Cardiac septum (tissue), 1 donor: ENCODE measurements at regions not wholly inside any gene's neighbourhood (a gene's known extent, or its start where the extent isn't known, plus 50 kb on each side); places are given as distances from the start of the nearest gene placed in this dataset.

ENCODE experiments used
- DNase-seq: peaks from one replicate; pipeline ENCODE4 v3.0.0-alpha.2; 2020; ENCODE audit warnings: low spot score
- intact Hi-C: fragments of 100-400 bp; cut with DNase I; formaldehyde crosslinking; loops from one replicate; pipeline ENCODE4 v1.14.0; 2022
- donor health status: DM: no; HTN: no; CAD: no.

- DNase-seq = no peak
- intact Hi-C loops = loop anchor here (5.0 to 10.0 kb wide), 2 partner anchors 76 to 268 kb away; no protein-coding TSS in a partner anchor
These were observed 99.5 kb upstream of the ZBTB20 start for GRCh38 chr3:115246461-115247020.

- no peak for DNase-seq
- intact Hi-C loops = loop anchor here (5.0 to 10.0 kb wide), 2 partner anchors 74 to 267 kb away; no protein-coding TSS in a partner anchor
These were observed 101.2 kb upstream of the ZBTB20 start for GRCh38 chr3:115248274-115248673.

GRCh38 chr3:115251509-115251908 is 104.4 kb upstream of the ZBTB20 start:
- DNase-seq = no peak
- intact Hi-C loops = no loop called here

GRCh38 chr3:115252679-115253078 is 105.6 kb upstream of the ZBTB20 start:
- intact Hi-C loops = no loop called here
- DNase-seq = no peak

- peak; percentile 73 for DNase-seq
- intact Hi-C loops = no loop called here
These were observed 107.6 kb upstream of the ZBTB20 start for GRCh38 chr3:115254492-115255196.

DNA sequence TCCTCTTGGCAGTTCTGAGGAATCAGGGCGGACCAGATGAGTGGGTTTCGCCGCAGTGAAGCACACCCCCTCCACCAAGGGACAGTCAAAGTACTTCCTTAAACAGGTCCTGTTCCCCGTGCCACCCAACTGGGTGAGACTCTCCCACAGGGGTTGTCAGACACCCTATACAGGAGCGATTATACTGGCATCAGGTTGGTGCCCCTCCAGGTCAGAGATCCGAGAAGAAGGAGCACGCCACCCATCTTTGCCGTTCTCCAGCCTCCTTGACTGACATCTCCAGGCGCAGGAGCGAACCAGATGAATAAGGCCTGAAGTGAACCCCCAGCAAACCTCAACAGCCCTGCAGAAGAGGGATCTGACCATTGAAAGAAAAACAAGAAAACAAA is 108.1 kb upstream of the ZBTB20 start:
- intact Hi-C loops = no loop called here
- DNase-seq = no peak

- intact Hi-C loops = no loop called here
- no peak for DNase-seq
These were observed 123.8 kb upstream of the ZBTB20 start for GRCh38 chr3:115270849-115271248.

- no peak for DNase-seq
- intact Hi-C loops = no loop called here
These were observed 125.1 kb upstream of the ZBTB20 start for GRCh38 chr3:115272036-115272824.

DNA sequence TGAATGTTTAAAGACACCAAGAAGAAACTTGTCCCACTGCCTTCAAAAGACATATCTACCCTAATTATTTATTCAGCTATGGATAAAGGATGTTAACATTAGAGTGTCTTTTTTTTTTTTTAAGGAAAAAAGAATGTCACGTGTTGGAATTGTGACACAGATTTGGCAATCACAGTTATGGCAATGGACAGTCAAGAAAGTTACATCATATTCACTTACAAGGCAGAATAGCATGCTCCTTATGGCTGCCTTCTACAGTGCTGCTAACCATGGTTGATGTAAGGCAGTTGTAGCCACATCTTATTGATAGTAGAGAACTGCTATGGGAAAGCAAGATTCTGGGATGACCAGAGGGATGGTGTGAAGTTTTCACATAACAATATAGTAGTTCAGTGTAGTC is 128.8 kb upstream of the ZBTB20 start:
- intact Hi-C loops = no loop called here
- no peak for DNase-seq

- intact Hi-C loops = no loop called here
- DNase-seq = no peak
These were observed 132.9 kb upstream of the ZBTB20 start for GRCh38 chr3:115279939-115280338.

DNA sequence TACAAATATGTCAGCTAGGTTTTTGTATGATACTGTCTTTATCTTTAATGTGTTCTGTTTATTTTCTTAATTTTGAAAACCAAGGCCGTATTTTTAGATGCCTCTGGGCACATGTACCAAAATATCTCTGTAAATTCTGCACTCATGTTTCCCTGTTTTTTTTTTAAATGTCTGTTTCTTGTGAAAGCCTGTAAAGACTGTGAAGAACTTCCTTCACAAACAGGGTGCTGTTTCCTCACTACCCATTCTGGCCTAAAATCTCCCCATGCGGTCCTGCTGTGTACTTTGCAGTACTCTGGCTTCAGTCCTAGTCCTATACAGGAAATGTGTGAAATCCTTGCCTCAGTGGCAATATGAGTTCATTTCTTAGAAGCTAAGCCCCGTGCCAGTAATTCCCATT is 133.4 kb upstream of the ZBTB20 start:
- DNase-seq = no peak
- intact Hi-C loops = no loop called here

GRCh38 chr3:115281697-115282675 is 134.9 kb upstream of the ZBTB20 start:
- intact Hi-C loops = no loop called here
- DNase-seq = no peak

DNA sequence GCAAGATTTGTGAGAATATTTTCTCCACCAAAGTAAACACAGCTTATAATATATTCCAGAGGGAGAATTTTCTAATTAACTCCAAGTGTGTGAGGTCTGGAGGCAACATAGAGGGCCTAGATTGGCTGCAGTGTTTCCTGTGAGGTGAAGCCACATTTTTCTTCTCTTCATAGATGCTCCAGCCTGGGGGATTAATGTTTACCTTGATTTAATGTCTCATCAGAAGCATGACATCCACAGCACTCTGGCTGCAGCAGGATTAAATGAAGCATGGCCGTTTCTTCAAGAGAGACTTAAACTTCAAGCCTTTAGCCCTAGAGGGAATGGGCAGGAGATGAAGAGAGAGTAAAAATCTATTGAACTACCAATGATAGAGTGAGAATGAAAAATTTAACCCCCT is 137.9 kb upstream of the ZBTB20 start:
- intact Hi-C loops = no loop called here
- no peak for DNase-seq

DNA sequence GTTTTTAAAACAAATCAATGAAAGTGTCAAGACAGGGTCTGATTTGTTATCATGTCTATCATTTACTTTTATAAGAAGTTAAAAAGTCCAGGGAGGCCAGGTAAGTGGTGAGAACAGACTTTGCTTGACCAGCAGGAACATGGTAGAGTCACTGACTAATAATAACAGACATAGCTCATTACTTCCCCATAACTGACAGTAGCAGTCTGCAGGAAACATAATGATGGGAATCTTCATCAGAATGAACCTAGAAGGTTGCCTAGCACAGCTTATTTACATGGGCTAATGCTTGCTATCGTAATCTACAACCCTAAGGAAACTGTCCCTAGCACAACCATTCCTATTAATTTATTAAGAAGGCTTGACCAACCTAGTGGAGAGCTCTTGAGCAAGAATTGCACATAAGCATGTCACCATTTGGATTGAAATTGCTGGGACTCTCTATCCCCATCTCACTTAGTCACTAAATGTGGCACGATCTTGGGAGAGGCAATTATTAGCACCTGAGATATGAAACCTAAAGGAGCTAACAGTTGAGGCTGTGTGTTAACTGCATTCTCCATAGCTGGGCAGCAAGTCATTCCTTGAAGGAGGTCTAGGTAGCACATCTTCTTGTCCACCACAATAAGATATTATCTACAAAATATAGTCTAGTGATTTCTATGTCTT is 139.6 kb upstream of the ZBTB20 start:
- DNase-seq = no peak

DNA sequence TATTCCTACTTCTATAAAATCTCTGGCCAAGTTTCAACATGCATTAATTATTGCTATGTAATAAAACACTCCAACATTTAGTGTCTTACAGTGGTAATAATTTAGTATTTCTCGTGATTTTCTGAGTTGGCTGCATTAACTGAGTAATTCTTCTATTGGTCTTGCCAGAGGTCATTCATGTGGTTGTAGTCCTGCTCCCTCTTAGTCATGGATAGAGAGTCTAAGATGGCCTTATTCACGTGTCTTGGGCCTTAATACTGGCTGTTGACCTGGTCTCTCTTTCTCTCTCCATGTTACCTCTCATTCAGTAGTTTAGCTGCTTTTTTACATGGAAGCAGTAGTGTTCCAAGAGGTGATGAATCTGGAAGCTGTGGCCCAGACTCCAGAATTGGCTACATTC is 140.1 kb upstream of the ZBTB20 start:
- DNase-seq = no peak
- intact Hi-C loops = no loop called here

More for the DNA sequence above, 139.6 kb upstream of the ZBTB20 start:
- intact Hi-C loops = no loop called here

- intact Hi-C loops = no loop called here
- DNase-seq = no peak
These were observed 145.0 kb upstream of the ZBTB20 start for GRCh38 chr3:115292131-115292530.

DNA sequence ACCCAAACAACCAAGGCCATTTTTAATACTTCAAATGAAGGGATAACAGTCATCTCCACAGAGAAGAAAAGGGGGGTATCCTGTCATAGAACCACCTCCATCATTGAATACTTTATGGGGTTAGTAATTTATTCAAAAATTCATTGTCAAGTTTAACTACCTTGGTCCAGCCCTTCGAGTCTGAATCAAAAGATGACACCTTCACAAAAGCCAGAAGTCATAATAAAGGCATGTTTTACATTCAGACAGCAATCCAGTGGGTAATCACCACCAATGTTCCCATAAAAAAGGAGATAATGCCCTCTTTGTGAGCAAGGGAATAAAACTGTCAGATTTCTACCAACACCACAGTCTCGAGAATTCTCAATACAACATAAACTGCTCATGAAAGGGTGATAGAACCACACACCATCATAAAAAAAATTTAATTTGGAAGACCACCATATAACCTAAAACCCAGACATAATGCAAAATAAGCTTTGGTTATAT is 145.6 kb upstream of the ZBTB20 start:
- no peak for DNase-seq
- intact Hi-C loops = no loop called here

DNA sequence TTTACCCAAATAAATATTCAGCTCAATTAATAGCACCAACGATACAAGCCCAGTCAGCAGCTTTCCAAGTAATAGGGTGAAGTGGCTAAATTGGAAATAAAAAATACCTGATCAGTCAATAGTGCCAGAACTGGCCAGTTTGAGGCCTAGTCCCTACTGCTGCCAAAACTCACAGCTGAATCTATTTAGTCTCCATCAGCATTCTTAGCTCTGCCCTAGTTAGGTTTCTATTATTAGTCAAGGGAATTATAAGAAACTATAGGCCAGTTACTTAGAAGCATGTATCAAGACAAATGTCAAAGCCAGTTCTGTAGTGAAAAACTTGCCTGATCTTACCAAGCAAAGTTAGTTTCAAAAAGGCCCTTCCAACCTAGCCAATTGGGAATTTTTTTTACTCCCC is 146.2 kb upstream of the ZBTB20 start:
- no peak for DNase-seq
- intact Hi-C loops = no loop called here

GRCh38 chr3:115301364-115301860 is 154.3 kb upstream of the ZBTB20 start:
- intact Hi-C loops = no loop called here

More at GRCh38 chr3:115301364-115301860, 154.3 kb upstream of the ZBTB20 start:
- DNase-seq = no peak
